Breast epithelium (tissue), 4 donors: ENCODE measurements at regions not wholly inside any gene's neighbourhood (a gene's known extent, or its start where the extent isn't known, plus 50 kb on each side); places are given as distances from the start of the nearest gene placed in this dataset.

Experiments used
- DNase-seq, 2 donors: peaks; one replicate each; pipeline ENCODE4 v3.0.0-alpha.2; 2019; ENCODE audit warnings: low spot score in 2 of 2
- H3K27ac ChIP-seq, 2 donors: fragments of 200-600 bp; sonication (generic) in 1 of 2; one replicate each; pipeline ENCODE4 v1.5.1; 2016 to 2019; ENCODE audit warnings: mild to moderate bottlenecking in 1 of 2
- H3K27me3 ChIP-seq, 2 donors: fragments of 200-600 bp; sonication (generic) in 1 of 2; one replicate each; pipeline versions ENCODE4 v1.5.1 to v1.6.0; 2017 to 2019; ENCODE audit warnings: control low read depth in 1 of 2, mild to moderate bottlenecking in 1 of 2
- H3K36me3 ChIP-seq: fragments of 200-600 bp; one replicate; pipeline ENCODE4 v1.5.1; 2019
- H3K4me1 ChIP-seq, 2 donors: fragments of 200-600 bp; sonication (generic); one replicate each; pipeline ENCODE4 v1.5.1; 2016 to 2019; ENCODE audit warnings: control low read depth in 1 of 2
- H3K4me3 ChIP-seq, 3 donors: fragments of 200-600 bp; sonication (generic); 1 replicate in 2 of 3; 2 replicates in 1 of 3; pipeline ENCODE4 v1.5.1; 2016 to 2019; ENCODE audit warnings: mild to moderate bottlenecking in 3 of 3, moderate library complexity in 2 of 3
- H3K9me3 ChIP-seq, 2 donors: fragments of 200-600 bp; sonication (generic) in 1 of 2; one replicate each; pipeline ENCODE4 v1.5.1; 2016 to 2019; ENCODE audit warnings: control low read depth in 1 of 2
- CTCF ChIP-seq, 3 donors: fragments of 450-650 bp; IDR thresholded peaks; one replicate each; pipeline ENCODE4 v1.5.1; 2016 to 2017; ENCODE audit warnings: antibody characterized with exemption in 3 of 3, mild to moderate bottlenecking in 3 of 3, moderate library complexity in 3 of 3
- POLR2A ChIP-seq: fragments of 450-650 bp; IDR thresholded peaks from one replicate; pipeline ENCODE4 v1.6.1; 2016; ENCODE audit warnings: antibody characterized with exemption, mild to moderate bottlenecking, moderate library complexity
- POLR2AphosphoS5 ChIP-seq, 3 donors: sonication (generic); formaldehyde crosslinking; IDR thresholded peaks; one replicate each; pipeline ENCODE4 v1.6.1; 2017; ENCODE audit warnings: antibody characterized with exemption in 3 of 3
- intact Hi-C: fragments of 100-400 bp; cut with DNase I; formaldehyde crosslinking; loops from one replicate; pipeline ENCODE4 v1.15.1; 2023; ENCODE audit warnings: low total_unique reads

GRCh38 chr5:166398131-166398530, 1893.3 kb upstream of the WWC1 start:
- no peak for TF ChIP-seq POLR2A
- TF ChIP-seq POLR2AphosphoS5 (IDR thresholded peaks at IDR 0.05) = no peak
- no peak for TF ChIP-seq CTCF (IDR thresholded peaks at IDR 0.05)
- Histone ChIP-seq H3K36me3 (no peaks in the 10 kb centered on the region), H3K27ac (no peak overlapping the region), H3K4me1 (no peaks in the 10 kb centered on the region), H3K27me3 (no peaks in the 10 kb centered on the region), H3K4me3 (no peak overlapping the region), H3K9me3 (no peaks in the 10 kb centered on the region)
- DNase-seq = no peak
- intact Hi-C loops = loop anchor here (10.0 kb wide), 1 partner anchor 1737 kb away; no protein-coding TSS in a partner anchor

DNA sequence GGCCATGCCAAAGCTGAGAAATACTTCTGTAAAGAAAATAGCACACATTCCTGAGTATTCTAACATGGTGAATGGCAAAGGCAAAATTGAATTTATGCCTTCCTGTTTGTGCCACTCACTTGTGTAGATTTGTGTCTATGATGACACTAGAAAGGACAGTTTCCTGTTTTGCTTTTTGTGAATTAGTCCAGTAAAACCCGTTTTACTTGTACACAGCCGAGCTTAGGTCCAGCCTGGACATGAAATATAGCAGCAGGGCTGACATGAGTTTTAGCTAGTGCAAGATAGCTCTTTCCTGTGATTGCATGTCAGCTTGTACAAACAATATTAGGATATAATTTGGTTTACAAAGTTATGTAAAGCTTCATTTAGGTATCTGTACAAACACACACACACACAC, 1891.7 kb upstream of the WWC1 start:
- Histone ChIP-seq H3K27ac (no peak overlapping the region), H3K4me3 (no peak overlapping the region), H3K27me3 (no peaks in the 10 kb centered on the region), H3K4me1 (no peaks in the 10 kb centered on the region), H3K36me3 (no peaks in the 10 kb centered on the region), H3K9me3 (no peaks in the 10 kb centered on the region)
- intact Hi-C loops = loop anchor here (10.0 kb wide), 1 partner anchor 1735 kb away; no protein-coding TSS in a partner anchor
- DNase-seq = no peak
- TF ChIP-seq POLR2AphosphoS5 (IDR thresholded peaks at IDR 0.05) = no peak
- TF ChIP-seq CTCF (IDR thresholded peaks at IDR 0.05) = no peak
- TF ChIP-seq POLR2A = no peak

DNA sequence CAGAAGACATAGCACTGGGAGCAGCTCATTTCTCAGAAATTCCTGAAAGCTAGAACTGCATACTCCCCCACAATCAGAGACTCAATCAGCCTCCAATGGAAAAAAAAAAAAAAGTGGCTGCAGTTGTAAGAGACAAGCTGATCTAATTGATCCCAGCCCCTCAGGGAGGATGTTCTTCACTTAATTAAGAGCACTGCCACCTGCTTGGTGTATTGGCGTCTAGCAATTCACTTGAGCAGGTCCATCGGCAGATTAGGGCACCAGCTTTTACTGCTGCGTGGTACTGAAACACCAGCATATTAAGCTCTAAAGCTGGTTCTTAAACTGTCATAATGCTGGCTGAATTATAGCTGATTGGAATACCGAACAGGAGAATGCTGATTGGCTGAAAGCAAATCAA, 1890.1 kb upstream of the WWC1 start:
- intact Hi-C loops = no loop called here

GRCh38 chr5:166412191-166412590, 1879.3 kb upstream of the WWC1 start:
- Histone ChIP-seq H3K4me1 (no peaks in the 10 kb centered on the region), H3K27ac (no peak overlapping the region), H3K9me3 (no peaks in the 10 kb centered on the region), H3K4me3 (no peak overlapping the region), H3K36me3 (no peaks in the 10 kb centered on the region), H3K27me3 (no peaks in the 10 kb centered on the region)
- intact Hi-C loops = no loop called here
- TF ChIP-seq POLR2A = no peak
- no peak for TF ChIP-seq POLR2AphosphoS5 (IDR thresholded peaks at IDR 0.05)
- TF ChIP-seq CTCF (IDR thresholded peaks at IDR 0.05) = no peak
- DNase-seq = no peak

More for the DNA sequence above, 1890.1 kb upstream of the WWC1 start:
- Histone ChIP-seq H3K36me3 (no peaks in the 10 kb centered on the region), H3K4me3 (no peak overlapping the region), H3K27me3 (no peaks in the 10 kb centered on the region), H3K27ac (no peak overlapping the region), H3K9me3 (no peaks in the 10 kb centered on the region), H3K4me1 (no peaks in the 10 kb centered on the region)
- no peak for DNase-seq
- TF ChIP-seq POLR2A (no peak), CTCF (IDR thresholded peaks at IDR 0.05) (no peak), POLR2AphosphoS5 (IDR thresholded peaks at IDR 0.05) (no peak)

DNA sequence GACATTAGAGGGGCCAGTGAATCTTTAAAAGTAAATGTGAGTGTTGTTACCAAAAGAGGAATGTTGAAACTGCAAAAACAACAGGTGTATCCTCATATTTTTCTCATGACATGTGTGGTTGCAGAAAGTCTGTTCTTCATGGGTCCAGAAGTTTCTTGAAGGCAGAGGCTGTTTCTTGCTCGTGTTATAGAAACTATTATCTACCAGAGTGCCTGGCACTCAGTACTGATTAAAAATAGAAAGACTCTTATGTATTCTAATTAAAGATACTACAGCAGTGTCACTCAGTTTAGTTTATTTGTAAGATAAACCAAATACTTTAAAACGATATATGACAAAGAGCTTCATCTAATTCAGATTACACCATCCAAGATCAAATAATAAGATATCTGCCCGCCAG, 1864.2 kb upstream of the WWC1 start:
- no peaks in the 10 kb centered on the region for H3K27me3 ChIP-seq
- no peak overlapping the region for H3K27ac ChIP-seq
- no peaks in the 10 kb centered on the region for H3K9me3 ChIP-seq
- intact Hi-C loops = no loop called here
- DNase-seq = no peak
- no peaks in the 10 kb centered on the region for H3K36me3 ChIP-seq
- TF ChIP-seq CTCF (IDR thresholded peaks at IDR 0.05) (no peak), POLR2A (no peak), POLR2AphosphoS5 (IDR thresholded peaks at IDR 0.05) (no peak)
- H3K4me3 ChIP-seq = no peak overlapping the region
- no peaks in the 10 kb centered on the region for H3K4me1 ChIP-seq
